Tibial nerve (tissue), 4 donors: ENCODE measurements at regions not wholly inside any gene's neighbourhood (a gene's known extent, or its start where the extent isn't known, plus 50 kb on each side); places are given as distances from the start of the nearest gene placed in this dataset.

ENCODE experiments used
- DNase-seq, 2 donors: peaks; one replicate each; pipeline ENCODE4 v3.0.0-alpha.2; 2019; ENCODE audit warnings: low spot score in 2 of 2
- H3K27ac ChIP-seq, 4 donors: fragments of 200-600 bp; sonication (generic) in 3 of 4; one replicate each; pipeline ENCODE4 v1.5.1; 2017 to 2019; ENCODE audit warnings: mild to moderate bottlenecking in 1 of 4
- H3K27me3 ChIP-seq, 2 donors: fragments of 200-600 bp; sonication (generic) in 1 of 2; one replicate each; pipeline versions ENCODE4 v1.5.1 to v1.6.0; 2017 to 2019
- H3K36me3 ChIP-seq, 3 donors: fragments of 200-600 bp; sonication (generic); one replicate each; pipeline ENCODE4 v1.5.1; 2018 to 2019
- H3K4me1 ChIP-seq, 4 donors: fragments of 200-600 bp; sonication (generic) in 3 of 4; one replicate each; pipeline ENCODE4 v1.5.1; 2017 to 2019
- H3K4me3 ChIP-seq, 4 donors: fragments of 200-600 bp; sonication (generic) in 3 of 4; one replicate each; pipeline ENCODE4 v1.5.1; 2017 to 2019; ENCODE audit warnings: mild to moderate bottlenecking in 1 of 4, moderate library complexity in 1 of 4
- H3K9me3 ChIP-seq, 4 donors: fragments of 200-600 bp; sonication (generic) in 3 of 4; one replicate each; pipeline ENCODE4 v1.5.1; 2017 to 2019
- CTCF ChIP-seq, 5 experiments: fragments of 200-600 bp in 3 of 5; fragments of 450-650 bp in 2 of 5; sonication (generic) in 3 of 5; IDR thresholded peaks; one replicate each; pipeline ENCODE4 v1.5.1; 2016 to 2019; ENCODE audit warnings: antibody characterized with exemption in 5 of 5, mild to moderate bottlenecking in 3 of 5, moderate library complexity in 2 of 5
- EP300 ChIP-seq, 2 donors: sonication (generic); formaldehyde crosslinking; IDR thresholded peaks; one replicate each; pipeline ENCODE4 v1.6.1; 2017; ENCODE audit warnings: antibody characterized with exemption in 2 of 2, mild to moderate bottlenecking in 1 of 2
- POLR2A ChIP-seq, 2 donors: fragments of 450-650 bp; IDR thresholded peaks; one replicate each; pipeline ENCODE4 v1.6.1; 2017; ENCODE audit warnings: antibody characterized with exemption in 2 of 2, mild to moderate bottlenecking in 2 of 2, moderate library complexity in 2 of 2
- WGBS, 2 donors: methylation state at CpG; one replicate each; pipeline ENCODE4 v1.1.5; 2018; 5-methylcytosine and 5-hydroxymethylcytosine counted together

DNA sequence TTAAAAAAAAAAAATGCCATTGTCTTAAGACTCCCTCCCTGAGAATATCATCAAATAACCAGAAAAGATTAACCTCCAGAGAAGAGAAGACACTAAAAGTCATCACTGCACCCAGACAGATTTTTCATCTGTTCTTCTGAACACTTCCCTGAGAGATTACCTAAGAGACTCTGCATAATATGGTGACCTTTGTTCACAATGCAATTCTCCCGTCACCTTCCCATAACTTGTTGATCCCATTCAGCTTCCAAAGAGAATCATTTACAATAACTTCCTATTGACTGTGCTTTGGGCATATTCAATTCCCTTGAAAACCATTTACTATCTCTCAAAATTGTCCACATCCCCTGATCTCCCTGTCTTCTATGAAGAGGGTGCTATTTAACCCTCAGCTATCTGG is 85.1 kb upstream of the SMAD1 start:
- Histone ChIP-seq H3K4me3 (no peak overlapping the region), H3K27me3 (no peaks in the 10 kb centered on the region), H3K36me3 (no peaks in the 10 kb centered on the region), H3K27ac (no peak overlapping the region), H3K4me1 (no peaks in the 10 kb centered on the region), H3K9me3 (no peaks in the 10 kb centered on the region)
- 82 to 88% methylated on average over 1 of the region's 1 CpG for WGBS, 2 donors
- no peak for DNase-seq
- TF ChIP-seq EP300 (IDR thresholded peaks at IDR 0.05) (no peak), CTCF (IDR thresholded peaks at IDR 0.05) (no peak), POLR2A (IDR thresholded peaks at IDR 0.05) (no peak)

- no peak for DNase-seq
- WGBS, 2 donors: 71 to 74% methylated on average over 3 of the region's 3 CpGs
- Histone ChIP-seq H3K27me3 (no peaks in the 10 kb centered on the region), H3K4me1 (no peaks in the 10 kb centered on the region), H3K9me3 (no peaks in the 10 kb centered on the region), H3K4me3 (no peak overlapping the region), H3K27ac (no peak overlapping the region), H3K36me3 (no peaks in the 10 kb centered on the region)
- no peak for TF ChIP-seq EP300 (IDR thresholded peaks at IDR 0.05)
- TF ChIP-seq POLR2A (IDR thresholded peaks at IDR 0.05): no peak
- no peak for TF ChIP-seq CTCF (IDR thresholded peaks at IDR 0.05)
Measured at GRCh38 chr4:145390571-145390970, 91.1 kb upstream of the SMAD1 start.

DNA sequence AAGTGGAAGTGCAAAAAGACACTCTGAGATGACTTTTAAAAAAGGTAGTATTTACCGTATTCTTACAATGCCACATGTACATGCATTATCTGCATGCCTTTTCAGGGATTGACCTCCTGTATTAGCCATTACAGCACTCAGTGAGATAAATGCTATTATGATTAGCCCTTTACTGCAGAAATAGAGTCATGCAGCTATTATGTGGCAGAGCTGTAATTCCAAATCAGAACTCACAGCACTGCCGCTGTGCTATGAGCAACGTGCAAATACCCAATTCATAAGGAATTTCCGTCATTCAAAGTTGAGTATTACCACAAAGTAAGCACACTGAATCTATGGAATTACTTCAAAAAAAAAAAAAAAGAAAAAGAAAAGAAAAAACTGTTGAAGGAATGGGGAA is 92.1 kb upstream of the SMAD1 start:
- Histone ChIP-seq H3K9me3 (peaks cover 0 to under 1% (median 0%) of the 10 kb centered on the region in 4 donors), H3K36me3 (no peaks in the 10 kb centered on the region), H3K27ac (no peak overlapping the region), H3K4me3 (no peak overlapping the region), H3K4me1 (no peaks in the 10 kb centered on the region), H3K27me3 (no peaks in the 10 kb centered on the region)
- TF ChIP-seq CTCF (IDR thresholded peaks at IDR 0.05) (no peak), EP300 (IDR thresholded peaks at IDR 0.05) (no peak), POLR2A (IDR thresholded peaks at IDR 0.05) (no peak)
- WGBS, 2 donors: 85% methylated on average over 4 of the region's 4 CpGs
- DNase-seq: no peak

DNA sequence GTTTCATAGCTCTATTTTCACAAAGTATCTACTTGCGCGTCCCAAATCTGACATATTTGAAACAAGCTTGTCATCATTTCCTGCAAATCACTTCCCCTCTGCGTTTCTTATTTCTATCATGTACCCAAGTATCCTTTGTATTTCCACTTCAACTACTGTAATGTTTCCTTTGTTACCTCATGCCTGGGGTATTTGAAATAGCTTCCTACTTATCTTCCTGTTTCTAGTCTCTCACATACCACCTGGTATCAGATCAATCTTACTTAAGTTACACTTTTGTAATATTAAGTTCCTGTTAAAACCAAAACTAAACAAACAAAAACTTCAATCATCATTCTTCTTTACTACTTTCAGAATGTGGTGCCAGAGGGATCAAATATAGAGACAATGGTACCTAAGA is 93.6 kb upstream of the SMAD1 start:
- no peak overlapping the region for H3K27ac ChIP-seq
- no peak overlapping the region for H3K4me3 ChIP-seq
- H3K4me1 ChIP-seq: no peaks in the 10 kb centered on the region
- WGBS, 2 donors: 53 to 54% methylated on average over 3 of the region's 3 CpGs
- H3K27me3 ChIP-seq: no peaks in the 10 kb centered on the region
- H3K36me3 ChIP-seq: no peaks in the 10 kb centered on the region
- no peak for TF ChIP-seq EP300 (IDR thresholded peaks at IDR 0.05)
- no peak for TF ChIP-seq CTCF (IDR thresholded peaks at IDR 0.05)
- no peak for TF ChIP-seq POLR2A (IDR thresholded peaks at IDR 0.05)
- no peak for DNase-seq
- H3K9me3 ChIP-seq: peaks cover 0 to 8% (median 0%) of the 10 kb centered on the region in 4 donors

DNA sequence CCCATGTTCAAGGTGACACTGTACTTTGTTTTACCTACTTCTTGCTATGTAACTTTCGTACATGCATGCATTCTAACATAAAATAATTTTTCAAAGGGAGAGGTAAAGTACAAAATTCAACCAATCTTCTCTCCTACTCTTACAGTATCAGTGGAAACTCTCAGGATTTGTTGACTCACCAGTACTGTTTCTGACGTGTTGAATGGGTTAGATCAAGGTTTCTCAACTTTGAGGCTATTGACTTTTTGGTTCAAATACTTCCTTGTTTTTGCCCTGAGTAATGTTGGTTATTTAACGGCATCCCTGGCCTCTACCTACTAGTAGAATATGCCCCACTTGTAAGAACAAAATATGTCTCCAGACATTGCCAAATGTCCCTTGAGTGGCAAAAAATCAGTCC is 94.6 kb upstream of the SMAD1 start:
- Histone ChIP-seq H3K4me3 (no peak overlapping the region), H3K9me3 (peaks cover 0 to 8% (median 0%) of the 10 kb centered on the region in 4 donors), H3K4me1 (no peaks in the 10 kb centered on the region), H3K36me3 (no peaks in the 10 kb centered on the region), H3K27me3 (no peaks in the 10 kb centered on the region), H3K27ac (no peak overlapping the region)
- 78 to 87% methylated on average over 3 of the region's 3 CpGs for WGBS, 2 donors
- TF ChIP-seq EP300 (IDR thresholded peaks at IDR 0.05) (no peak), POLR2A (IDR thresholded peaks at IDR 0.05) (no peak), CTCF (IDR thresholded peaks at IDR 0.05) (no peak)
- no peak for DNase-seq
